Suppressor macrophage (primary cell): ENCODE measurements at regions not wholly inside any gene's neighbourhood (a gene's known extent, or its start where the extent isn't known, plus 50 kb on each side); places are given as distances from the start of the nearest gene placed in this dataset.
A peak's percentile ranks its signal among the peaks of the same experiment; 100 is the strongest.

ENCODE experiments used
- DNase-seq, 4 experiments: peaks; one replicate each; pipeline ENCODE4 v3.0.0-alpha.2; 2020 to 2022

DNA sequence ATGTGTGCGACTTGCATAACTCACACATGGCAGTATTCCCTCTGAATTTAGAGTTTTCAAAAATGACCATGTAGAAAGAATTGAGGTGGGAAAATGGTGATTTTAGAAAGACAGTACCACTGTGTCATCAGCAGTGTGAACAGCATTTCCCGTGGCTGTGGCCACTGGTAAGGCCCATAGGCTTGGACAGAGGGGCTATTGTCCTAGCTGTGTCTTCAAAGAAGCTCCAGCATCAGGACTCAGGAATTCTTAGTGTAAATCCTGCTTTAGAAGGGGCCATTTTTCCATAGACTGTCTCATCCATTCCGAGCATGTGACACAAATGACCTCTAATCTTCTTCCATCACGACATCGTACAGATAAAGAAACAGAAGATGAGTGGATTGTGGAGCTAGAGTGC lies 119.3 kb upstream of the BACE2 start:
- no peak for DNase-seq

DNA sequence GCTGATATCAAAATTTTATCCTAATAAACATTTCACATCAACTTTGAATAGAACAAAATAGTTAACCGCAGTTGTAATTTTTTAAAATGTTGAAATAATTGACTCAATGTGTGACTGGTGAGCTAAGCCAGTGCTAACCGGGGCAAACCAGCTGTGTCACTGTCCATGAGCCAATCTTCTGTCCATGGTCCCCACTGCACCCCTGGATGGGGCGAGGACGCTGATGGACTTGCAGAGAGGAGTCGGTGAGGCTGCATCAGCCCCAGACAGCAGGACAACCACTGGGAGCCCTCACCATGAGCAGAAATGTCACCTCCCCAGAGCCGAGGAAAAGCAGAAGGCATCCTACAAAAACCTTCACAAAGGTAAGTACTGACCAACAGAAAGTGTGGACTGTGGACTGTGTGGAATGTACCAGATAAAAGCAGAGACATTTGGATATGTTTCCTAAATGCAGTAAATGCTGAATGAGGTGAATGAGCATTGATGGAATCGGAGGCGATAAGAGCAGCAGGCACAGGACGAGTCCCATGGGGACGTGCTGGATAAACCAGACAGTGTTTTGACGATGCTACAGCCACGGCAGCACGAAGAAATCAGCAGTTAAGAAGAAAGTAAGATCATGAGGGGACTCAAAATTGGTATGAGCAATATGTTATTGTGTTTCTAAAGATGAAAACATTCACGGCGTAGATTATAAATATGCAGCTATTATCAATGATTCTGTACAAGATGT lies 115.0 kb upstream of the BACE2 start:
- DNase-seq, result no peak

DNA sequence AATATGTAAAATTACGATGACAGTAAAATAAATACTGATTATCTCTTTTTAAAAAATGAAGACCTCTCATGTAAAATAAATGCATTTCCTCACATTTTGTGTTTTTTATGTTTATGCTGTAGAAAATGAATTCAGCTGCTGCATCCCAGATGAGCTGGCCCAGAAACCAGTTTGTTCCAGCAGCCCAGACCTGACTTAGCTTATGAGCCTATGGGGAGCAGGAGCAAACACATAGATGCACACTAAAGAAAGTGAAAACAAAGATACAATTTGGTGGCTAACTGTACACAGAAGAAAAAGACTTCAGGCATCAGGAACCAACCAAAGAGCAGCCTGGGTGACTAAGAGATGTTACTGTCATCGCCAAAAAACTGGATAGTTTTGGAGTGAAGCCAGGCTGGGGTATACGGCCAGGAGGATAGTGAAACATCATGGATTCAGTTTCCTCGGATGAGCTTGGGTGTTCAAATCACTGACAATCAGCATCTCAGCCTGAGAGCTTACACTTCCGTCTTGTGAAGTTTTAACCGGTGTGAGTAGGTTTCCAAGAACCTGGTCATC lies 113.9 kb upstream of the BACE2 start:
- DNase-seq, result no peak

DNA sequence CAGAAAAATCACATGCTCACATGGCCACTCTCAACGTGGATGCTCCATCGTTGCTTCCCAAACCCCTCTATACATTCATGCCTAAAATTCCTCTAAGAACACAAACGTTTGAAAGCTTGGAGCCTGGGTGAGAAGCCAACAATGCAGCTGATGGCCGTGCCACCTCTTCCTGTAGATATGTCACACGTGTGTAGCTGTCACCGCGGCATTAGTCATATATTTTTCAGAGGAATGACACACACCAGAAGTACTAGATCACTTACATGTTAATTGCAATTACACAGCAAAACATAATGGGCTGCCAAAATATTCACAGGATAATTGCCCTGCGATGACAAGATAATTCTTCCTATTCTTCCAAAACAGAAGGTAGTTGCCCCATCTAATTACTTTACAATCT lies 112.7 kb upstream of the BACE2 start:
- DNase-seq, result no peak

DNA sequence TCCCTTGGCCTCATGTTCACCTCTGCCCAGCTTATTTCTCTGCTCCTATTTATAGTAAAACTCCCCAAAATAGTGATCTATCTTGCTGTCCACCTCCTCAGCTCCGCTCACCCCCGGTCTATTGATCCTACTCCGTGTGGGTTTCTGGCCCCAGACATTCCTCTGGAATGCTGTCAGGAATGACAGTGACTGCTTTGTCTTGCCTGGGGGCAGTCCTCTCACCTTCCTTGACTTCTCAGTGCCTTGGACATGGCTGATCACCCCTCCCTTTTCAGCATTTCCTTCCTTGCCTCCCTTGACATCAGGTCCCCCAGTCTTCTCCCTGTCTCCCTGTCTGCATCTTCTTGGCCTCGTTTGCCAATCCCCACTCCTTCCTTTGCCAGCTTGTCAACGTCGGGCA lies 108.1 kb upstream of the BACE2 start:
- DNase-seq, result no peak

DNA sequence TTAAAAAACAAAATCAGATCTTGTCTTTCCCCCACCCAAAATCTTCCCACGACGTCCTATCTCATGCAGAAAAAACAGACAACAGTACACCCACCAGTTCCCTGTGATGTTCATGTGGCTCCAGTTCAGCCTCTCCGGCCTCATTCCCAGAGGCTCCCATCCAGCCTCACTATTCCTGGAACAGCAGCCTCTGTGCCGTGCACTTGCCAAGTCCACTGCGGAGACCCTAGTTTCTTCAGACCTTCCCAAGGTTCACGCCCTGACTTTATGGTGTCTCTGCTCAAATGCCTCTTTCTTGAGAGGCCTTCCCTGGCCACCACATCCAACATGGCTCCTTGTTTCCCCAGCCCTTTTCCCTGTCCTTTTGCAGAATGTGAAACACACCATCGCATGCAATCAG lies 106.3 kb upstream of the BACE2 start:
- no peak for DNase-seq

DNA sequence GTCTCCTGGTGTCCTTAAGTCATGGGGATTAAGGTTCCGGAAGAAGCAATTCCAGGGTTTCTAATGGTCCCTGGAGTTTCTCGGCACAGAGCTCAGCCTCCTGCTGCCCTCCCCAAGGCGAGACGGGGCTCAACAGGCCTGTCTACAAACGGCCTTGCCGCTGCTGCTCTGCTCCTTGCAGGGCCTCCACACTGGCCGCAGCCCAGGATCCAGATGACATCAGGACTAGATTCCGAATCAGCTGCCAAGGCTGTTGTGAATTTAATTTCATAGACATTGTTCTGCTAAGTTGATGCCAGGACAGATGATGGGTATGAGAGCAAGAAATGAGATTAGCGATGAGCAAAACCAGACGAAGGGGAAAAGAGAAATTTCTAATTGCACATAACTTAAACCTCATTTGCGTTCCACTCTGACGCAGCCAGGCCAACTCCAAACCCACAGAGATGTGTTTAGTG lies 103.6 kb upstream of the BACE2 start:
- DNase-seq, result no peak

DNA sequence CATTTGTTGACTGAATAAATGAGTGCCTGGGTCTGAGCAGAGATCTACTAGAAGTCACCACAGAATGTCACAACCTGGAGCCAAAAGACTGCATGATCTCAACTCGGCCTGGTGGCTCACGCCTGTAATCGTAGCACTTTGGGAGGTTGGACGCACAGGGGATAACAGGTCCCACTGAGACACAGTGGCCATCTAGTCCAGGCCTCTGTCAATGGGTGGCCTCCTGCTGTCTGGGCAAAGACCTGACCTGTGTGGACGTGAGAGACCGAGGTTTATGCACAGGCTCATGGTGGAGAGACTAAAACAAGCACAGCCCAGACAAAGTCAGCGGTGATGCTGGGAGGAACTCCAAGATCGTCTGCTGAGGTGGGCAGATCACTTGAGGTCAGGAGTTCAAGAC lies 103.0 kb upstream of the BACE2 start:
- DNase-seq, result no peak

DNA sequence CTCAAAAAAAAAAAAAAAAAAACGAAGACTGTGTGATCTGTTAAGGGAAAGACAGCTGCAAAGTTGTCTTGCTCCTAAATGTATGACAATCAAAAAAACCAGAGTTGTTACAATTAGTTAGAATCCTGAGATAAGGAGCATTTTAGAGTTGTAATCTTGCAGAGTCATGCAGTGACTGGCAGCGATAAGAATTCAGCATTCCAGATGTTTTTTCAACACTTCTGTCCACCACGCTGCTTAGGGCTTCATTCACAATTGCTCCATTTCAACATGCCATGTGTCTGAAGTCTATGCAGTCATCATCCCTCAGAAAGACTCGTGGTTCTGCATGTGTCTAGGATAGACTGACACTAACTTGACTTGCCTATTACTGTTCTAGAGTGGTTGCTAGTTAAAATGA lies 102.4 kb upstream of the BACE2 start:
- peak in 2 of 4 experiments; percentile 4 to 6 for DNase-seq

DNA sequence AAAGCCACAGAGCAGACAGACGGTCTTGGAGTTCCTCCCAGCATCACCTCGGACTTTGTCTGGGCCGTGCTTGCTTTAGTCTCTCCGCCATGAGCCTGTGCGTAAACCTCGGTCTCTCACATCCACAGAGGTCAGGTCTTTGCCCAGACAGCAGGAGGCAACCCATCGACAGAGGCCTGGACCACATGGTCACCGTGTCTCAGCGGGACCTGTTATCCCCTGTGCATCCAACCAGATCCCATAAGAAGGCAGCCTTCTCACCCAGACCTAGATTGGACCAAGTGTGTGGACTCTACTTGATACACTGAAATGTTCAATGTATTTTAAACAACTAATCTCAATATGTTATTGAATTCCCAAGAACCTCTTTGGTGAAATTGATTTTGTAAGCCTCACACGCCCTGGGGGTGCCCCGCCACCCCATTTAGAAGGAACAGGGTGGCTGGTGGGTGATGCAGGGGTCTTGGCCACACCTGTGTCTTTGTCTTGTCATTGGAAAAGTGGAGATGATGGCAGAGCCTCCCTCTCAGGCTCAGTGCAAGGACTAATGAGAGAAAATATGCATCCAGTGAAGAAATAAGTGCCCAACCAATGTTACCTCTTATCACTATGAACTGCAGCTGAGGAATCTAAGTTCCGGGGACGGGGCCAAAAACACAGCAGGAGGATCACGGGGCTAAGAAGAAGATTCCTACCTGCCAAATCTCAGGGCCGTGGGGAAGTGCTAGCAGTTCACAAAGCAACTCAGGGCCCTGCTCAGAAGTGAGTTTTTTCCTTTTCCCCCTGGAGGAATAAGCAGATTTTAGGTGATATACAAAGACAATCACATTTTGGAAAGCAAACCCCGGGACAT lies 101.6 kb upstream of the BACE2 start:
- no peak for DNase-seq

DNA sequence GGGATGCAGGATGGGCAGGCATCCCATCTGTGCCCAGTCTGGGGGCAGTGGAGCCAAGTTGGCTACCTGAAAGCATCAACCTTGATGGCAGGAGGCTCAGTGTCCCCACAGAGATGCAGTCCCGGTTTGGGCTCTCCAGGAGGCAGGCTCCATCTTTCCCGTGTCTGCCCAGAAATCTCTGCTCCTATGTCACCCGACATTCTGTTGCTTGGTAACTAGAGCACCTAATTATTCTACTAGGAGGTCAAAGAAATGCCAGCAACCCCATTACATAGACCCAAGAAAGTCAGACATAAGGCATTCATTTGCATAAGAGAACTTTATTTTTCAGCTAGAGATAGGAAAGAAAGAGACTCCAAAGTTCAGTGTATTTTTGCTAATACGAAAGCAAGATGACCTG lies 100.3 kb upstream of the BACE2 start:
- DNase-seq, result no peak

DNA sequence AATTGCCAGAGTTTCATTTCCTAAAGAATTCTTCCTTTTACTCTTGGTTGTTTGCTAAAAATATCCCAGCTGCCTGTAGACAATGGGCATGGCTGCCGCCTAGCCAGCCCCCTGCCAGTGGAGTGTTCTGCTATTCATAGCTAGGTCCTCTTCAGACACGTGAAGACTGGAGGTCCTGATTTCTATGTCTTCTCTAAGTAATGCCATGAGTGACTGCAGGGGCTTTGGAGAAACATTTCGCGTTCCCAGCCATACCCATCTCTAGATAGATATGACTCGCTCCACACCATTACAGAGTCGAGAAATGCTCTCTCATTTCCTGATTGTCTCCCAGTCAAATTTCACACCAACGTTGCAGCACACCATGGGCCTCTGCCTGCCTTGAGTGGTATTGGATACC lies 99.5 kb upstream of the BACE2 start:
- DNase-seq, result peak; percentile 2 to 22 (median 4)

DNA sequence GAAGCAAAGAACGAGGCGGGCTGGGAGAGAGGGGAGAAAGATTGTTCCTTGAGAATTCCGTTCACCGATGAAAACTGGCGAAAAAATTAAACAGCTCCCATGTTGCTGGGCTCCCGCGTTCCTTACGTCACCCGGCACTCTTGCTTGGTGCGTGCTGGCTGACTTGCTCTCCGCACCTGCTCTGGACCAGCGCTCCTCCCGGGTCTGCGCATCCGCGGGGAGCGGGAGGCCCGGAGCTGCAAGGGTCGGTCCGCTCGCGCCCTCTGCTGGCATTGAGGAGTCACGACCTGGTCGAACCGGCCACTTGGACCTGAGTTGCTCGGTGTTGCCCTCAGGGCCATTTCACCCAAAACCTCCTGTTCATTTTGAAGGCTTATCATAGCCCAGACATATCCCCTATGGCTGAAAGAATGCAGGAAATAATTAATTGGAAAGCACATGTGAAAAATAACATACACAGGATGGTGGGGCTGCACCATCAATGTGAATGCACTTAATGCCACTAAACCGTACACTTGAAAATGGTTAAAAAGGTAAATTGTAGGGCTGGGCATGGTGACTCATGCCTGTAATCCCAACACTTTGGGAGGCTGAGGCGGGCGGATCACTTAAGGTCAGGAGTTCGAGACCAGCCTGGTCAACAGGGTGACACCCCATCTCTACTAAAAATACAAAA lies 98.9 kb upstream of the BACE2 start:
- peak; percentile 79 to 90 (median 84) for DNase-seq

DNA sequence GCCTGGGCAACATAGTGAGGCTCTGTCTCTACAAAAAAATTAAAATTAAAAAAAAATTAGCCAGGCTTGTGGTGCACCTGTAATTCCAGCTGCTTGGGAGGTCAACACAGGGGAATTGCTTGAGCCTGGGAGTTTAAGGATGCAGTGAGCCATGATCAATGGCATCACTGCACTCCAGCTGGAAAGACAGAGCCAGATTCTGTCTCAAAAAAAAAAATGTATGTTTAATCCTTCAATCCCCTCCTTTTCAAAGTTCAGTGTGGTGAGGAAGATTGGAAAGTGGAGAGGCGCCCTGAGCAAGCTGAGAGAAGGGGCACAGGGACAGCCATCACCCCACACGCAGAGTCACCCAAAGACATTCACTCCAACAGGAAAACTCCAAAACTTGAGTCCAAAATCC lies 97.7 kb upstream of the BACE2 start:
- DNase-seq, result no peak

DNA sequence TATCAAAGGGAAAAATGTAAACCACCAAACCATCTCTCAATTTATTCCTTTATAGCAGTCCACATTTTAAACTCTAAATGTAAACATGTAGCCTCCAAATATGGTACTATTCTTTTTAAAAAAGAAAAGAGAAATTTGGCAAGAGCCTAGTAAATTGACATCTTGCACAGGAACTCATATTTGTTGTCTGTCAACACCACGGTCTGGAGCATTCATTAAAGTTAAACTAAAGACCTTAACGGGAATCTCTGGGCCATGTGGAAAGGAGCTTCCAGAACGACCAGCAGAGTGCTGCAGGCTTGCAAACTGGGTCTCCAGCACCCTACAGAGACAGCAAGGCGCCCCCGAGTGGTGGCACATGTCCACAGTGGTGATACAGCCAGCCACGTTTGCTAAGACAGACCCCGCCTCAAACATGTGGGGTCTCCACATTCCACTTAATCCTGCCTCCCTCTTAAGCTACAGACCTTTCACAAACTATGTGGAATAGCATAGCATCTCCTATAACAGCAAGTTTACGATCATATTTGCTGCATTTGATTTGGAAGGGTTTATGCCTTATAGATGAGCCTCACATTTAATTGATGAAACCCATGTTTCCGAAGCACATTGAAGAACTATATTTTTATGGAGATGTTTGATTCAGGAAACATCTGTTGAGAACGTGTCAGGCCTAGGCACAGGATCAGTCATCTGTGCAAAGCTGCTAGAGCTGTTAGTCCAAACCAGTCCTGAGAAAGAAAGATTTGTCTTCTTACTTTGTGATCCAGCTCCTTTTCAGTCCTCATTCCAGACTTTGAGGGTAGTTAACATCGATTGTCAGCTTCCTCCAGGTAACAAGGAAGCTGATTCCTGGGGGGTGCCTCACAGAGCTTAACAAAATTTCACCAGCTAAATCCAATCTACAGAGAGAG lies 96.4 kb upstream of the BACE2 start:
- peak in 2 of 4 experiments; percentile 12 to 29 for DNase-seq

DNA sequence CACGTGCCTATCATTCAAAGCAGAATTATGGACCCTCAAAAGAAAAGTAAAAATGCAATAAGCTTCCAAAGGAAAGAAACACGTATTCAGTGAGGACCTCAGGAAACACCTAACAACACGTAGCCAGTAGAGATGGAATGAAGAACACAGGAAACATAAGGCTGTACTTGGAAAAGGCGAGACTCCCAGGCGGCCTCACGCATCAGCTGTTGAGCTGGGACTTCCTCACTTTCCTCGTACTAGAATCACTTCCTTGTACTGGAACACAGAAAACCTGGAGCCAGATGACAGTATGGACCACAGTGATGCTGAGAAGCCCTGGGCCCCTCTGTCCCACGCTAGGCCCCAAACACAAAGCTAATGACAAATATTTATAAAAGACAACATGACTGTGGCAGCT lies 94.4 kb upstream of the BACE2 start:
- peak in 1 of 4 experiments; percentile 7 for DNase-seq

DNA sequence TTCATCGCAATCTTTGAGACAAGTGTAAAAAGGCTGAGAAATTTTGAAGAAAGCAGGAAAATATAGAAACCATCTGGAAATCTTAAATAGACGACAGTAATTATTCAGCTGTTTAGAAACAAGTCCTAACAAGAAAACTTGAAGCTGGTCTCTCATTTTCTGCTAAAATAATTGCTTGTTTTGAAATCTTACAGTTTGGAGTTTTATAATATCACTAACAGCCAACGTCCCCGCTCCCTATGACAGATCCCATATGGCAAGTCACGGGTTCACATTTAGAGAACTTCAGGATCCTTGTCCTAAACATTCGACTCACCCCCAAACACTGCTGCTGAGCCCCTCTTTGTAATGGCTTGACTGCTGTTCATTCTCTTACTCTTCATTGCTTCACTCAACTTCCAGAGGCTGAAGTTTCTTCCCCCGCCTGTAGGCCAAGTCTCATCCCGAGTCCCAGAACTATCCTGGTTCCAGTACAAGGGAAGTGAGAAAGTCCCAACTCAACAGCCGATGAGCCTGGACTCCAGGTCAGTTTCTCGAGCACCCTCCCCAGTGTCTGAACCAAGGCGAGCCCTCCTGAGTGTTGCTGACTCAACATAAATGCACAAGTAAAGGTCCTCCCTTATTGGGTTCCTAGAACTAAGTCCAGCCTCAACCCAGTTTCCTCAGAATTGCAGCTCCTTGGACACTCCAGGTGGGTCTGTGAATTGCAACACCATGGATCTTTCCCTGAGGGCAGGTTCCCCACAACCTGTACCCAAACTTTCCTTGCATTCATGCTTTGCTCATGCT lies 93.4 kb upstream of the BACE2 start:
- no peak for DNase-seq

DNA sequence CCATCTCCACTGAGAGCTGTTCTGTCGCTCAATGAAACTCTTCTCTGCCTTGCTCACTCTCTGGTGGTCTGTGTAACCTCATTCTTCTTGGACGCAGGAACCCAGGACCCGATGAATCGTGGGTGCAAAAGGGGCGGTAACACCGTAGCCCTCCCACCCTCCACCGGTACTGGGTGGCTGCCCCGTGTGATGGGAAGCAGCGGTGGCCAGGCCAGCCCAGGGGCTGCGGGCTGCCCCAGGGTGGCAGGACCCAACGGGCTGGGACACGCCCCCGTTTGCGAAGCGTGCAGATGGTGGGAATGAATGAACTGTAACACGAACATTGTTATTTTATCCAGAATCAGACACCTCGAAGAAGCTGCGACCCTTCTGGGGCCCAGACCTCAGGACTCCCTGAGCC lies 92.3 kb upstream of the BACE2 start:
- DNase-seq, result no peak

DNA sequence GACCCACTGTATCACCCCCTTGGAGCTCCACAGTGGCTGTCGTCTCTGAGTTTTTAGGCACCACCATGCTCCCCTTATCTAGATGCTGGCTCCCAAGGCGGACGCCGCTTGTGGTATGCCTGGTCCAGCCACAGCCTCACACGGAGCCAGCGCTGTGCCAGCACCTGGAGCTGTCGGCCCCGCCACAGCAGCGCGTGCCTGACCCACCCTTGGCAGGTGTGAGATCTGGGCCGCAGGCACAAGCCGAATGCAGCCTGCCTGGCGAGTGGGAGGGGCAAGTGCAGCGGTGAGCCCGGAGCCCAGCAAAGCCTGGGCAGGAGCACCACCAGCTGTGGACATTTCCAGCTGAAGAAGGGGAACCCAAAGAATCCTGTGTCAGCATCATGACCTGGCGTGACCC lies 91.9 kb upstream of the BACE2 start:
- DNase-seq, result no peak

DNA sequence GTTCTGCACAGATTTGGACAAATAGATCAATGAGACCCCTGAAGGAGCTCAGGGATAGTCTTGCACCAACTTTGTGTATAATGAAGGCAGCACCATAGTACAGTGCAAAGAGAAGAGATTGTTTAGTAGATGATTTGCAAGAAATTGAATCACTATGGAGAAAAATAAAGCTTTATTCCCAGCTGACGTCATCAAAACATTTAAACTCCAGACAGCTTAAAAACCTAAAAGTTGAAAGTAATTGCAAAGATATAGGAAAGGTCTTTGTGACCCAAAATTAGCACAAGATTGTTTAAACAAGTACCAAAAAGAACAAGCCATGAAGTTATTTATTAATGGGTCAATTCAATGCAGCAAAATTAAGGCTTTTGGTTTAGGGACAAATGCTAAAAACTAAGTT lies 88.8 kb upstream of the BACE2 start:
- no peak for DNase-seq

DNA sequence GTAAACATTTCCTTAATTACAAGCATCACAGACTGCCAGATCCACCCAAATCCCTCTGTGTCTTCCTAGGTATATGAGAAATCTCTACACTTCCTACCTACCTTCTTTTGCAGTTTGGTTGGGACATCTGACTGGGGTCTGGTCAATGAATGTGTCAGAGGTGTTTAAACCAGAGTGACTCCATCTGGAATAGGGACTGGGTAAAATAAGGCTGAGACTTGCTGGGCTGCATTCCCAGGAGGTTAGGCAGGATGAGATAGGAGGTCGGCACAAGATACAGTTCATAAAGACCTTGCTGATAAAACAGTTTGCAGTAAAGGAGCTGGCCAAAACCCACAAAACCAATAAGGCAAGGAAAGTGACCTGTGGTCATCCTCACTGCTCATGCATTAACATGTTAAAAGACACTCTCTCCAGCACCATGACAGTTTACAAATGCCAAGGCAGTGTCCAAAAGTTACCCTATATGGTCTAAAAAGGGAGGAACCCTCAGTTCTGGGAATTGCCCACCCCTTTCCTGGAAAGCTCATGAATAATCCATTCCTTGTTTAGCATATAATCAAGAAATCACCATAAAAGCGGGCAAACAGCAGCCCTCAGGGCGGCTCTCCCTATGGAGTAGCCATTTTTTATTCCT lies 87.4 kb upstream of the BACE2 start:
- no peak for DNase-seq
